MM.1S (cell line): ENCODE measurements at regions not wholly inside any gene's neighbourhood (a gene's known extent, or its start where the extent isn't known, plus 50 kb on each side); places are given as distances from the start of the nearest gene placed in this dataset.

Experiments
- DNase-seq: peaks from one replicate; pipeline ENCODE4 v3.0.0-alpha.2; 2015
- H2AFZ ChIP-seq: fragments of 300-600 bp; sonication (generic); 2 replicates; pipeline ENCODE4 v1.6.0; 2016; ENCODE audit warnings: antibody characterized with exemption, low read length
- H3F3A ChIP-seq: fragments of 300-600 bp; sonication (generic); 2 replicates; pipeline ENCODE4 v1.6.1; 2016; ENCODE audit warnings: mild to moderate bottlenecking, antibody characterized with exemption, low read length, moderate library complexity, mixed read lengths; ENCODE audit not compliant: insufficient read depth
- H3K27ac ChIP-seq: fragments of 300-600 bp; sonication (generic); 2 replicates; pipeline ENCODE4 v1.5.1; 2016; ENCODE audit warnings: mild to moderate bottlenecking, low read length
- H3K27me3 ChIP-seq: fragments of 300-600 bp; sonication (generic); replicated peaks from 2 replicates; pipeline ENCODE4 v1.6.0; 2016; ENCODE audit warnings: low read length; ENCODE audit not compliant: insufficient read depth
- H3K36me3 ChIP-seq: fragments of 300-600 bp; sonication (generic); replicated peaks from 2 replicates; pipeline ENCODE4 v1.6.1; 2016; ENCODE audit warnings: mild to moderate bottlenecking, low read length, mixed read lengths; ENCODE audit not compliant: insufficient read depth
- H3K4me1 ChIP-seq: fragments of 300-600 bp; sonication (generic); 2 replicates; pipeline ENCODE4 v1.6.1; 2016; ENCODE audit warnings: low read length, mixed read lengths
- H3K4me2 ChIP-seq: fragments of 300-600 bp; sonication (generic); 2 replicates; pipeline ENCODE4 v1.6.0; 2016; ENCODE audit warnings: low read depth, low read length
- H3K4me3 ChIP-seq: fragments of 300-600 bp; sonication (generic); 2 replicates; pipeline ENCODE4 v1.5.1; 2016; ENCODE audit warnings: low read length, mixed read lengths
- H3K79me2 ChIP-seq: fragments of 300-600 bp; sonication (generic); 2 replicates; pipeline ENCODE4 v1.6.1; 2016; ENCODE audit warnings: mixed run types, low read length, mixed read lengths
- H3K9ac ChIP-seq: fragments of 300-600 bp; sonication (generic); 2 replicates; pipeline ENCODE4 v1.6.1; 2016; ENCODE audit warnings: low read length, mixed read lengths
- H3K9me2 ChIP-seq: fragments of 300-600 bp; sonication (generic); replicated peaks from 2 replicates; pipeline ENCODE4 v1.6.1; 2016; ENCODE audit warnings: mild to moderate bottlenecking, low read length, mixed read lengths; ENCODE audit not compliant: insufficient read depth
- H3K9me3 ChIP-seq: fragments of 300-600 bp; sonication (generic); replicated peaks from 2 replicates; pipeline ENCODE4 v1.6.1; 2016; ENCODE audit warnings: mild to moderate bottlenecking, low read length, mixed read lengths; ENCODE audit not compliant: insufficient read depth
- H4K20me1 ChIP-seq: fragments of 300-600 bp; sonication (generic); 2 replicates; pipeline ENCODE4 v1.6.1; 2016; ENCODE audit warnings: mild to moderate bottlenecking, low read length, moderate library complexity, mixed read lengths; ENCODE audit not compliant: insufficient read depth
- EZH2 ChIP-seq: fragments of 300-600 bp; sonication (generic); optimal IDR thresholded peaks from 2 replicates; pipeline ENCODE3; 2017; ENCODE audit warnings: low read depth, mild to moderate bottlenecking, antibody characterized with exemption, low read length, mixed read lengths
- EZH2phosphoT487 ChIP-seq: fragments of 300-600 bp; sonication (generic); IDR thresholded peaks from 2 replicates; pipeline ENCODE4 v1.6.1; 2018; ENCODE audit warnings: antibody characterized with exemption, low read length
- TF ChIP-seq, protein P1 (sequence below): fragments of 300-600 bp; sonication (generic); IDR thresholded peaks from 2 replicates; pipeline ENCODE4 v1.5.1; 2016; ENCODE audit warnings: antibody characterized with exemption, low read length, mixed read lengths

DNA sequence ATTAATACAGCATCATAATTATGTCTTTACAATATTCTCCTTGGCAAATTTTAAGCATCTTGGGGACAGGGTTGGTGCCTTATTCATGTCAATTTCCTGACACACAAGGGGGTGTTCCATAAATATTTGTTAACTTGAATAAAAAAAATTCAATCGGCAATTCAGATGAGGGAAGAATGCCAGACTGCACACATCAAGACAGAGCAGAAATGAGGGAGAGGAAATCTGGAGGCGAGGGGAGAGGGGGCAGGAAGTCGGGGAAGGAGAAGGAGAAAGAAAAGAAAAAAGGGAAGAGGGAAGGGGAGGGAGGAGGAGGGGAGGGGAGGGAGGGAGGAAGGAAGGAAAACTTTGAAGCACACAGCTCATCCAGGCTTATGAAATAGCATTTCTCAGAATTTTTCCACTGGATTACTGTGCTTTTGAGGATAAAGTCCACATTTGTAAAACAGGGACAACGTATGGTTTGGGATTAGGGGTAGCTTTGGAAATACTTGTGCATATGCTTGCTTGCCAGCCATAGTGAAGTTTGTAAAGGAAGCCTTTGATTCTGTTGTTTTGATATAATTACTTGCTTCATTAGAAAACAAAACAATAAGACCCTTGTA, 362.1 kb downstream of the SAMD5 start:
- DNase-seq, result no peak
- TF ChIP-seq EZH2phosphoT487 (no peak), EZH2 (no peak)
- TF ChIP-seq, protein P1, sequence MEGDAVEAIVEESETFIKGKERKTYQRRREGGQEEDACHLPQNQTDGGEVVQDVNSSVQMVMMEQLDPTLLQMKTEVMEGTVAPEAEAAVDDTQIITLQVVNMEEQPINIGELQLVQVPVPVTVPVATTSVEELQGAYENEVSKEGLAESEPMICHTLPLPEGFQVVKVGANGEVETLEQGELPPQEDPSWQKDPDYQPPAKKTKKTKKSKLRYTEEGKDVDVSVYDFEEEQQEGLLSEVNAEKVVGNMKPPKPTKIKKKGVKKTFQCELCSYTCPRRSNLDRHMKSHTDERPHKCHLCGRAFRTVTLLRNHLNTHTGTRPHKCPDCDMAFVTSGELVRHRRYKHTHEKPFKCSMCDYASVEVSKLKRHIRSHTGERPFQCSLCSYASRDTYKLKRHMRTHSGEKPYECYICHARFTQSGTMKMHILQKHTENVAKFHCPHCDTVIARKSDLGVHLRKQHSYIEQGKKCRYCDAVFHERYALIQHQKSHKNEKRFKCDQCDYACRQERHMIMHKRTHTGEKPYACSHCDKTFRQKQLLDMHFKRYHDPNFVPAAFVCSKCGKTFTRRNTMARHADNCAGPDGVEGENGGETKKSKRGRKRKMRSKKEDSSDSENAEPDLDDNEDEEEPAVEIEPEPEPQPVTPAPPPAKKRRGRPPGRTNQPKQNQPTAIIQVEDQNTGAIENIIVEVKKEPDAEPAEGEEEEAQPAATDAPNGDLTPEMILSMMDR, result no peak
- H3F3A ChIP-seq, result no peaks in the 10 kb centered on the region

DNA sequence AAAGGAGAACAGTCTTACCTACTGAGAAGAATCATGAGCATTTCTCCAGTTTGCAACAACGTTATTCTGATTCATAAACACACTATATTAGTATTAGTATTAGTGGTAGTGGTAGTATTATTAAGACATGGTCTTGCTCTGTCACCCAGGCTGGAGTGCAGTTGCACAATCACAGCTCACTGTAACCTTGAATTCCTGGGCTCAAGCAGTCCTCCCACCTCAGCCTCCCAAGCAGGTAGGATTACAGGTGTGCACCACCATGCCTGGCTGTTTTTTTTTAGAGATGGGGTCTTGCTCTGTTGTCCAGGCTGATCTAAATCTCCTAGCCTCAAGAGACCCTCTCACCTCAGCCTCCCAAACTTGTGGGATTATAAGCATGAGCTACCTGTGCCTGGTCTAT, 363.5 kb downstream of the SAMD5 start:
- Histone ChIP-seq H3K9me3 (no peaks in the 10 kb centered on the region), H3K79me2 (no peaks in the 10 kb centered on the region), H3K27me3 (no peaks in the 10 kb centered on the region), H4K20me1 (no peaks in the 10 kb centered on the region), H3F3A (no peaks in the 10 kb centered on the region), H2AFZ (no peak overlapping the region), H3K4me2 (no peak overlapping the region), H3K4me1 (no peaks in the 10 kb centered on the region), H3K9ac (no peak overlapping the region), H3K4me3 (no peak overlapping the region), H3K9me2 (no peaks in the 10 kb centered on the region), H3K27ac (no peak overlapping the region), H3K36me3 (no peaks in the 10 kb centered on the region)
- DNase-seq, result no peak
- TF ChIP-seq EZH2phosphoT487, result no peak

More for the DNA sequence above, 362.1 kb downstream of the SAMD5 start:
- Histone ChIP-seq H3K79me2 (no peaks in the 10 kb centered on the region), H3K27me3 (no peaks in the 10 kb centered on the region), H2AFZ (no peak overlapping the region), H3K4me1 (no peaks in the 10 kb centered on the region), H3K36me3 (no peaks in the 10 kb centered on the region), H3K9me2 (no peaks in the 10 kb centered on the region), H4K20me1 (no peaks in the 10 kb centered on the region), H3K9me3 (no peaks in the 10 kb centered on the region), H3K9ac (no peak overlapping the region), H3K4me2 (no peak overlapping the region), H3K27ac (no peak overlapping the region), H3K4me3 (no peak overlapping the region)

DNA sequence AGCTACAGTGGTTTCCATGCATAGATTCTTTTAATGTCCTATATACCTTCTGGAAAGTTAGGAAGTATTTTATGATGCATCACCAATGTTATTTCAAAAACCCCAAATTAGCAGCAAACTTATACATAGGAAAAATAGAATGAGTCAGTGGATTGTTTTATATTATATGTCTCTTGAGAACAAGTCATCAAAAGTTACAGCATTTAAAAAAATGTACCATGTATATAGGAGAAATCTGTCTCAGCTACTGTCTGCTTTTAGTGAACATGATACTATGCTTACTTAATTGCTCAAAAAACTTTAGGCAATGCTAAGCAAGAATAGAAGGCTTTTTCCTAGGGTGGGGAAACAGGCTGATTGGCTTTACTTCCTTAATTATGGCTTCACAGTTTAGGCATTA, 365.3 kb downstream of the SAMD5 start:
- H3K36me3 ChIP-seq, result no peaks in the 10 kb centered on the region
- H3K9me3 ChIP-seq, result no peaks in the 10 kb centered on the region
- no peaks in the 10 kb centered on the region for H3K4me1 ChIP-seq
- no peaks in the 10 kb centered on the region for H3K79me2 ChIP-seq
- H3K4me3 ChIP-seq, result no peak overlapping the region
- H2AFZ ChIP-seq, result no peak overlapping the region
- DNase-seq, result no peak
- H3F3A ChIP-seq, result no peaks in the 10 kb centered on the region
- H3K27ac ChIP-seq, result no peak overlapping the region
- H4K20me1 ChIP-seq, result no peaks in the 10 kb centered on the region
- no peak overlapping the region for H3K4me2 ChIP-seq
- no peak overlapping the region for H3K9ac ChIP-seq
- TF ChIP-seq EZH2phosphoT487 (no peak), EZH2 (no peak)
- H3K9me2 ChIP-seq, result no peaks in the 10 kb centered on the region
- no peaks in the 10 kb centered on the region for H3K27me3 ChIP-seq

DNA sequence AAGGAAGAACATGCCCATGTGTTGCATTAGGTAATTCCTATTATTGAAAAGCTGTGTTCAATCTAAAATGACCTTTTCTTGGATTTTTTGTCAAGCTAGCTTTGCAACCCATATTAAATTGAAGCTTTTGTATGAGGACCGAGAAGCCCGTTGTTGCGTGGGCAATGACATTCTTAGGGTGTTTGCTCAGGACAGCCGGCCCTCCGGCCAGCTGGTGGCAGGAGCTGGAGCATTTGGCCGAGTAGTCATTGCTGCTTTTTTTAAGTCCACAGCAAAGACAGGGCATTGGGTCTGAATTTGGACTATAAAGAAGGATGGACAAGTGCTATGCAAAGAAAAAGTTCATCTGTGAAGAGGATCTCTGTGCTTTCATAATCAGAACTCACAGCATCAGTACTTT, 365.8 kb downstream of the SAMD5 start:
- H3K9me2 ChIP-seq, result no peaks in the 10 kb centered on the region
- H3K4me1 ChIP-seq, result no peaks in the 10 kb centered on the region
- H3K4me2 ChIP-seq, result no peak overlapping the region
- no peaks in the 10 kb centered on the region for H4K20me1 ChIP-seq
- H3K27ac ChIP-seq, result no peak overlapping the region
- H3K36me3 ChIP-seq, result no peaks in the 10 kb centered on the region
- no peak overlapping the region for H2AFZ ChIP-seq
- TF ChIP-seq, protein P1, result no peak
- TF ChIP-seq EZH2, result no peak
- TF ChIP-seq EZH2phosphoT487, result no peak
- H3K27me3 ChIP-seq, result no peaks in the 10 kb centered on the region
- no peaks in the 10 kb centered on the region for H3F3A ChIP-seq
- H3K9ac ChIP-seq, result no peak overlapping the region
- H3K4me3 ChIP-seq, result no peak overlapping the region
- DNase-seq, result no peak
- no peaks in the 10 kb centered on the region for H3K9me3 ChIP-seq
- H3K79me2 ChIP-seq, result no peaks in the 10 kb centered on the region
